SU-DHL-6 (cell line): ENCODE measurements at regions not wholly inside any gene's neighbourhood (a gene's known extent, or its start where the extent isn't known, plus 50 kb on each side); places are given as distances from the start of the nearest gene placed in this dataset.

Experiments
- EZH2phosphoT487 ChIP-seq: fragments of 200-600 bp; sonication (generic), shearing (Covaris generic); conservative IDR thresholded peaks from 2 replicates; pipeline ENCODE4 v1.6.1; 2018; ENCODE audit warnings: mild to moderate bottlenecking, antibody characterized with exemption, low read length, moderate library complexity, mixed read lengths
- TF ChIP-seq, protein P1 (sequence below): fragments of 200-600 bp; sonication (generic); IDR thresholded peaks from one replicate; pipeline ENCODE4 v1.5.1; 2017; ENCODE audit warnings: antibody characterized with exemption, mild to moderate bottlenecking, low read length, moderate library complexity; ENCODE audit not compliant: insufficient read depth, poor library complexity, severe bottlenecking

DNA sequence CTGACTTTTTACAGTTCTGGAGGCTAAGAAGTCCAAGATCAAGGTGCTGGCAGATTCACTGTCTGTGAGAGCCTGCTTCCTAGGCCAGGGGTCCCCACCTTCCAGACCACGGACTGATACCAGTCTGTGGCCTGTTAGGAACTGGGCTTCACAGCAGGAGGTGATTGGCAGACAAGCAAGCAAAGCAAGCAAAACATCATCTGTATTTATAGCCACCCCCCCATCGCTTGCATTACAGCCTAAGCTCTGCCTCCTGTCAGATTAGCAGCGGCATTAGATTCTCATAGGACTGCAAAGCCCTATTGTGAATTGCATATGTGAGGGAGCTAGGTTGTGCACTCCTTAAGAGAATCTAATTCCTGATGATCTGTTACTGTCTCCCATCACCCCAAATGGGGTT lies 194.7 kb upstream of the THRB start:
- TF ChIP-seq, protein P1, sequence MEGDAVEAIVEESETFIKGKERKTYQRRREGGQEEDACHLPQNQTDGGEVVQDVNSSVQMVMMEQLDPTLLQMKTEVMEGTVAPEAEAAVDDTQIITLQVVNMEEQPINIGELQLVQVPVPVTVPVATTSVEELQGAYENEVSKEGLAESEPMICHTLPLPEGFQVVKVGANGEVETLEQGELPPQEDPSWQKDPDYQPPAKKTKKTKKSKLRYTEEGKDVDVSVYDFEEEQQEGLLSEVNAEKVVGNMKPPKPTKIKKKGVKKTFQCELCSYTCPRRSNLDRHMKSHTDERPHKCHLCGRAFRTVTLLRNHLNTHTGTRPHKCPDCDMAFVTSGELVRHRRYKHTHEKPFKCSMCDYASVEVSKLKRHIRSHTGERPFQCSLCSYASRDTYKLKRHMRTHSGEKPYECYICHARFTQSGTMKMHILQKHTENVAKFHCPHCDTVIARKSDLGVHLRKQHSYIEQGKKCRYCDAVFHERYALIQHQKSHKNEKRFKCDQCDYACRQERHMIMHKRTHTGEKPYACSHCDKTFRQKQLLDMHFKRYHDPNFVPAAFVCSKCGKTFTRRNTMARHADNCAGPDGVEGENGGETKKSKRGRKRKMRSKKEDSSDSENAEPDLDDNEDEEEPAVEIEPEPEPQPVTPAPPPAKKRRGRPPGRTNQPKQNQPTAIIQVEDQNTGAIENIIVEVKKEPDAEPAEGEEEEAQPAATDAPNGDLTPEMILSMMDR: no peak
- TF ChIP-seq EZH2phosphoT487: no peak
